ENCODE measurements at regions not wholly inside any gene's neighbourhood (a gene's known extent, or its start where the extent isn't known, plus 50 kb on each side); places are given as distances from the start of the nearest gene placed in this dataset.

DNA sequence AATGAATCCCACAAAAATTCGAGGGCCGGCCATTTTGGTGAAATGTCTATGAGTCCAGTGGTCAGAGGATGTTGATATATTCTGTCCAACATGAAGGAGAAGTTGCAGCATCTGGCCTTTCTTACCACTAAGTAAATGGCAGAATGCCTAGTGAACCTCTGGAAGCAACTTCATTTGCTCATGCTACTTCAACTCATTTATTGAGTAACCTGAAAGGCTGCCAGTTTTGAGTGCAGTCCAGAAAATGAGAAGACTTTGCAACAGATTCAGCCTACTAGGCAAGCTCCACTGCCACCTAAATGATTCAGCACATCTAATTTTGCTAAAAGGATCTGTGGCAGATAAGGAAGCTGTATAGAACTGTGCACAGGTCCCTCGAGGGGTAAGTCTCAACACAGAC lies 265.0 kb downstream of the OPA1 start:
- TF ChIP-seq POLR2AphosphoS5 (IDR thresholded peaks at IDR 0.05; ENCODE audit: low read depth, low read length) (no peak), POLR2A (IDR thresholded peaks at IDR 0.05; ENCODE audit: low read depth, low read length) (no peak)

All from GM12892 (cell line).